Ureter (tissue), 1 donor: ENCODE measurements at regions not wholly inside any gene's neighbourhood (a gene's known extent, or its start where the extent isn't known, plus 50 kb on each side); places are given as distances from the start of the nearest gene placed in this dataset.

Source experiments
- DNase-seq: peaks from one replicate; pipeline ENCODE4 v3.0.0-alpha.2; 2020; ENCODE audit warnings: low spot score
- donor health status: DM: yes; HTN: yes; CAD: no.

DNA sequence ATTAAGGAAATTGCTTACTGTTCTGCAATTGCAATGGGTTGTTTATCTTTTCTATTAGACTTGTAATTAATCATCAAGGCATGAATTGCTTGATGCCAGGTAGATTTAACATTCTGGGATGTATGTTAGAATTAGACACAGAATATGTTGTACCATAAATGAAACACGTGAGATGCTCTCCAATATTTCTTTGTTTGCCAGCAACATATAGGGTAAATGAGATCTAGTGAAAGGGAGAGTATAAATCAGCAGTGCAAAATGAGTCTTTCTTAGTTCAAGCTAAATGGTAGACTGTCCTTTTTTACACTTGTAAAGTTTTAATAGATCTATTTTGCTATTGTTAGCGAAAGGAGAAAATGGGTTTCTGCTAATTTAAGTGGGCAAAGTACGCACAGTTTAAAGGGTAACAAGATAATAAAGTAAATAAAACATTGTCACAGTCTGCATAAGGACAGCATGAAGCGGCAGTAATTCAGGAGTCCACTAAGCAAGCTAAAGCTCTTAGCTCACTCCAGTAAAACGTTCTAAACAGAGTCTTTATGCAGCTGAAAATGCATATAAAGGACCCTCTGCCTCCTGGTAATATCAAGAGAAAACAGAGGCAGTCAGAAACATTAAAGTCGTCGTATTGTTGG, 1137.1 kb downstream of the OLFM4 start:
- DNase-seq = no peak

DNA sequence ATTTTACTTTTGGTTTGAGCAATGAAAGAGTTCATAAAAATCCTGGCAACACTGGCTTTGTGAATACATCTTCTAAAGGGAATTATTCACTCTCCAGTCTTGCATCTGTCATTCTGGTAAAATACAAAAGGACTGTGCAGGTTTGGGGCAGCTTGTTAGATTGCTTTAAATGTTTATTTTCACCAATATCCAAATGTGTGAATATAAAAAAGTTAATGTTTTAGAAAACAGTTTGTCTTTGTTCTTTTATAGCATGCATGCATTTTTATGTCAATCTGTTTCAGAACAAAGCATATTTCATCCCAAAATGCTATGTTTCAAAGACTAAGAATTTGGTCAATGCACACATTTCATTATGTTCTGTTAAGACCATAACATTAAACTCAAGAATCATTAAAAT, 1145.4 kb downstream of the OLFM4 start:
- DNase-seq = no peak

DNA sequence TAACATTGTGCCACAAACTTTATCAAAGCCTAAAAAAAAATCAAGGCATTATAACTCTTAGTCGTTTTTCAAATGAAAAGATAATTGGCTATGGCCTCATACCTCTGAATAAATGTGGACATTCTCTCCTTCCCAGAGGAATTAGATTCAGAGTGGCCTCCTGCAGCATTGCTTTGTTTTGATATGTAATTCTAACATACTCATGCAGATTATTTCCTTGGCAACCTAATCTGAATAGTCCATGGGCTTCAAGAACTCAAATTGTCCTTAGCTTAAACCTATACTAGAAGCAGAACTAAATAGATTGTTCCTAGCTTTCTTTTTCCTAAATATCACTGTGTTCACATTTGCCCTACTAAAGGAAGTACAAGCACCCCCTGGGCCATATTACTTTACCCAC, 1146.9 kb downstream of the OLFM4 start:
- DNase-seq = no peak

DNA sequence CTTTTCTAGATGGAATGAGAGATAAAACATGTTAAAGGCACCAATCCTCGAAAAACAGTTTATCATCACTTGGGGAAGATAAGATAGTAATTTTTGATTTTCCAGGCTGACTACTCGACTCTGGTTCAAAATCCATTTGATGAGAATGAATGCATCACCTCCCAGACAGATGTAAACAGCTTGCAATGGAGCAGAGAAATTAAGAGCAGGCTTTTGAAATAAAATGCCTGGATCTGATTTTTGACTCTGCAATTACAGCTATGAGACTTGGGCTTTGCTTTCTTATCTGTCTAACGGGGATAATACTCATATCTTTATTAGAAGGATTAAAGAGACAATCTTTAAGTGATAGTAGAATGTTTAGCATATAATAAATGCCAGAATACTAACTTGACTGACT, 1148.9 kb downstream of the OLFM4 start:
- no peak for DNase-seq

- DNase-seq = no peak
These were observed 1154.6 kb downstream of the OLFM4 start for GRCh38 chr13:54183166-54183565.

- DNase-seq = no peak
These were observed 1155.1 kb downstream of the OLFM4 start for GRCh38 chr13:54183728-54184127.

- DNase-seq = no peak
These were observed 1156.0 kb downstream of the OLFM4 start for GRCh38 chr13:54184576-54184975.

- no peak for DNase-seq
These were observed 1156.5 kb downstream of the OLFM4 start for GRCh38 chr13:54185101-54185500.

- no peak for DNase-seq
These were observed 1157.2 kb downstream of the OLFM4 start for GRCh38 chr13:54185785-54186184.

DNA sequence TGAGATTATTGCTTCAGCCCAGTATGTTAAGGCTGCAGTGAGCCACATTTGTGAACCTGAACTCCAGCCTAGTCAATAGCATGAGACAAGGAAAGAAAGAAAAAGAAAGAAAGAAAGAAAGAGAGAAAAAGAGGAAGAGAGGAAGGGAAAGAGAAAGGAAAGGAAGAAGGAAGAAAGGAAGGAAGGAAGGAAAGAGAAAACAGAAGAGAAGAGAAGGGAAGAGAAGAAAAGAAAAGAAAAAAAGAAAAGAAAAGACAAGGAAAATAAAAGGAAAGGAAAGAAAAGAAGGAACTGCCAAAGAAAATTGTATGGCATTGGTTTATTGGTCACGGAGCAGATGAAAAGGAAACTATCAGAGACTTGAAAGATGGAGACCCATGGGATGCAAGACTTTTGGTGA, 1158.8 kb downstream of the OLFM4 start:
- no peak for DNase-seq

GRCh38 chr13:54194233-54195024, 1165.8 kb downstream of the OLFM4 start:
- DNase-seq = no peak

- no peak for DNase-seq
These were observed 1168.1 kb downstream of the OLFM4 start for GRCh38 chr13:54196684-54197083.

DNA sequence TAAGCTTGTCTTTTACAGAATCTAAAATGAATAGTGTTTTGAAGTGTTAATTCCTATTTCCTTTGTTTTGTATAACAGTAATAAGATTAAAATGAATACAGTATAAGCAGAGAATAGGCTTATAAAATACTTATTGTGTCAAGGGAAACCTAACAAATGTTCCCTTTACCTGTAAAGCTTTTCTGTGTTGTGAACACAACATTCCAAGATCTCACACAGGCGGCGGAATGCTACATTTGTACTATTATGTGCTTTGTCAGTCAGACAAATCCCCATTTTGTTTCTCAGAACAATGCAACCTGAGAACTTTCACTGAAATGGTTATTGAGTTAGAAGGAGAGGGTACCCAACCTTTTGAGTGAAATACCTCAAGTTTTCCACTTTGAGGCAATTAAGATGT, 1170.3 kb downstream of the OLFM4 start:
- no peak for DNase-seq

- no peak for DNase-seq
These were observed 1178.0 kb downstream of the OLFM4 start for GRCh38 chr13:54206626-54207025.

DNA sequence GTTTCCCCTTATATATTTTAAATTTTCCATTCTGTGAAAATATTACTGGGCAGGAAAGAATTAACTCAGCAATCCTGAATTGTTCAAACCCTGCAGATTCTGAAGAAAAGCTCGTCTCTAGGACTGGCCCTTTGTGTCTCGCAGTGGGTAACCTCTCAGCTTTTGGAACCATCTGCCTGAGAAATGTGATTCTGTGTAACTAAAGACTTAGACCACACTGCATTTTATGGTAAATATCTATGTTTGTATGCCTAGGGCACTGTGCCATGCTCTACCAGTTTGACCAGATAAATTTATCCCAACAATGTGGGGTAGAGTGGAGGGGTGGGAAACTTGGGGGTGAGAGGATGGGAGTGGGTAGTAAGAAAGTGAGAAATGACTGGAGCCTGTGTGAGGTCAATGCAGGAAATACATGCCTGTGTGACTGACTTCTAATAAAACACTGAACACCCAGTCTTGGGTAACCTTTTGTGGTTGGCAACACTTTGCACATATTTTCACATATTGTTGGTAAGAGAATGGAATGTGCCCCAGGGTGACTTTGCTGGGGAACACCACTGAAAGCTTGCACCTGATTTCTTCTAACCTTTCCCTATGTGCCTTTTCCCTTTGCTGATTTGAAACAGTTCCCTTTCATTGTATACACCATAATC, 1181.9 kb downstream of the OLFM4 start:
- no peak for DNase-seq

- DNase-seq = no peak
These were observed 1187.6 kb downstream of the OLFM4 start for GRCh38 chr13:54216221-54216620.

- DNase-seq = no peak
These were observed 1198.3 kb downstream of the OLFM4 start for GRCh38 chr13:54226876-54227275.

DNA sequence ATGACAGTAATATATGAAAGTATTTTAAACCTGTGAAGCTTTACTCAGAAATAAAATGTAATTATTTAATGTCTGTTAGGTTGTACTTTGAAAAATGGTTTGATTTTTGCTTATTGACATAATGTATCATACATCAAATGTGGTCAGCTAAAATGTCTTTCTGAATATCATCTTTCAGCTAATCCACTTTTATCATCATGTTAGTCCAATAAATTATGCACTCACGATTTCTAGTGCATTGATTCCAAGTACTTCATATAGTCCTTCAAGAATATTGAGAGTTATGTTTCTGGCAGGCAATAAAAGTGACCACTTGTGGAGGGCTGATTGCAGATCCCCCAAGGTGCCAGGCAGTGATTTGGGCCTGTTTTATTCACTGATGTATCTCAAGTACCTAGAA, 1204.1 kb downstream of the OLFM4 start:
- no peak for DNase-seq

GRCh38 chr13:54234607-54235006, 1206.0 kb downstream of the OLFM4 start:
- DNase-seq = no peak

DNA sequence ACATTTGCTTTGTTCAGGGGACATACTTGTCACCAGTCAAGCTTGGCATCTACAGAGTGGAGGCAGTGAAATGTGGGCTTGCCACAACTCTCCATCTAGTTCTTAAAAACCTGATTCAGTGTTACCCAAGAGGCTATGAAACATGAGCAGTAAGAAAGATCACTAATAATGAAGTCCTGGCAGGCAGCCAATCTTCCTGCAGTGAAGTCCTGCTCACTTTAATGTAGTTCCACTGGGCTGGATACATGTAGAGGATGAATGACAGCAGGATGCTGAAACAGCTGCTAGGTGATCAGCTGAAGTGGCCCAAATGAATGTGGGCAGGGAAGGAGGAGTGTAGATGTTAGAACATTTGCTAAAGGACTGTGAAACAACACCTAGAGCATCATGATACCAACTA, 1213.1 kb downstream of the OLFM4 start:
- no peak for DNase-seq

DNA sequence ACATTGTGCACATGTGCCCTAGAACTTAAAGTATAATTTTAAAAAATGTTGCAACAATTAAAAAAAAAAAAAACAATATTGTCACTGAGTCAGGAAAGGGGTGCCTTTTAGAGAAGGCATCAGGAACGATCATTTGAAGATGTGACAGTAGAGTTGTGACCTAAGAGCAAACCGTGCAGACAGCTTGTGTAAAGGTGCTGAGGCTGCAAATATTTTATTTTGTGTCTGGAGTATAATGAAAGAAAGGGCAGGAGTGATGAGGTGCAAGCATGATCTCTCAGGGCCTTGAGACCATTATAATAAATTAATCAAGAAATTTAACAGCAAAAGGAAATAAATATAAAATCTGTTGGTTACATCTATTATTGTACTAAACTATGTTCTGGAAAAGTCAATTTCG, 1219.7 kb downstream of the OLFM4 start:
- DNase-seq = no peak

GRCh38 chr13:54261856-54262255, 1233.2 kb downstream of the OLFM4 start:
- DNase-seq = no peak

DNA sequence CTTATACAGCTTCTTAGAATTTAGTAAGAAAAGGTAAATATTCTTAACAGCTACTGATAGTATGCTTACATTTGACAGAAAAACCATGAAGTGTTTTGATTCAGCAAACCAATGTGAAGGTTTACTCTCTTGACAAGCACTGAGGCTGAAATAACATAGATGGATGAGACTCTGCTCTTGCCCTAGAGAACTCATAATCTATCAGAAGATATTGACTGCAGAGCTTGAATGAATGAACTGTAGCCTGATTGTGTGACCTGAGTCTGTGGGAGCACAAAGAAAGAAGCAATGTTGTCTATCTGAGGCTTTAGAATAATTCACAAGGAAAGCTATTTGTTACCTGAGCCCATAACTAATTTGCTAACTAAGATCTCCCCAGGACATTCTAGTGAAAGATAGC, 1235.3 kb downstream of the OLFM4 start:
- DNase-seq = no peak
